Right lobe of liver (tissue), 6 donors: ENCODE measurements at regions not wholly inside any gene's neighbourhood (a gene's known extent, or its start where the extent isn't known, plus 50 kb on each side); places are given as distances from the start of the nearest gene placed in this dataset.
A peak's percentile ranks its signal among the peaks of the same experiment; 100 is the strongest.

Experiments
- ATAC-seq, 4 donors: fragments of 200-7000 bp; cut with Tn5 transposase; one replicate each; pipeline ENCODE4 v1.9.1; 2020; ENCODE audit warnings: mild to moderate bottlenecking in 4 of 4, moderate library complexity in 4 of 4
- DNase-seq, 3 donors: peaks; one replicate each; pipeline ENCODE4 v3.0.0-alpha.2; 2020
- H3K27ac ChIP-seq, 3 donors: fragments of 200-600 bp; one replicate each; pipeline ENCODE4 v1.8.0; 2022
- H3K27me3 ChIP-seq, 2 donors: fragments of 200-600 bp; one replicate each; pipeline ENCODE4 v1.8.0; 2022
- H3K36me3 ChIP-seq, 4 donors: fragments of 200-600 bp; sonication (generic) in 1 of 4; one replicate each; pipeline versions ENCODE4 v1.5.1 to v1.8.0; 2017 to 2022; ENCODE audit warnings: control low read depth in 1 of 4
- H3K4me1 ChIP-seq, 4 donors: fragments of 200-600 bp; sonication (generic) in 1 of 4; one replicate each; pipeline versions ENCODE4 v1.5.1 to v1.8.0; 2017 to 2022; ENCODE audit warnings: control low read depth in 1 of 4
- H3K4me3 ChIP-seq, 3 donors: fragments of 200-600 bp; one replicate each; pipeline ENCODE4 v1.8.0; 2022
- H3K9me3 ChIP-seq, 4 donors: fragments of 200-600 bp; sonication (generic) in 1 of 4; one replicate each; pipeline versions ENCODE4 v1.5.1 to v1.8.0; 2017 to 2022; ENCODE audit warnings: control low read depth in 1 of 4
- POLR2A ChIP-seq: fragments of 450-650 bp; IDR thresholded peaks from one replicate; pipeline ENCODE4 v1.6.1; 2017; ENCODE audit warnings: antibody characterized with exemption, mild to moderate bottlenecking
- WGBS: methylation state at CpG from one replicate; pipeline ENCODE4 v1.1.6; 2018; ENCODE audit warnings: low coverage, low lambda C conversion rate; ENCODE audit not compliant: insufficient coverage; ENCODE audit errors: missing lambda C conversion rate; 5-methylcytosine and 5-hydroxymethylcytosine counted together
- intact Hi-C, 2 donors: fragments of 100-400 bp; cut with DNase I; formaldehyde crosslinking; loops; one replicate each; pipeline versions ENCODE4 v1.11.2 to v1.14.1; 2022
- TF ChIP-seq, protein P1 (sequence below), 4 donors: fragments of 200-600 bp in 3 of 4; fragments of 450-650 bp in 1 of 4; IDR thresholded peaks; one replicate each; pipeline versions ENCODE4 v1.5.1 to v1.8.0; 2016 to 2022; ENCODE audit warnings: antibody characterized with exemption in 4 of 4, mild to moderate bottlenecking in 2 of 4
- donor health status: DM: no; HTN: yes; CAD: no.
- donor health status: DM: no; HTN: no; CAD: no.
- donor health status: DM: no; HTN: no; CAD: no.
- donor health status: DM: no; HTN: yes; CAD: no.
- donor health status: DM: no; HTN: yes; CAD: no.

DNA sequence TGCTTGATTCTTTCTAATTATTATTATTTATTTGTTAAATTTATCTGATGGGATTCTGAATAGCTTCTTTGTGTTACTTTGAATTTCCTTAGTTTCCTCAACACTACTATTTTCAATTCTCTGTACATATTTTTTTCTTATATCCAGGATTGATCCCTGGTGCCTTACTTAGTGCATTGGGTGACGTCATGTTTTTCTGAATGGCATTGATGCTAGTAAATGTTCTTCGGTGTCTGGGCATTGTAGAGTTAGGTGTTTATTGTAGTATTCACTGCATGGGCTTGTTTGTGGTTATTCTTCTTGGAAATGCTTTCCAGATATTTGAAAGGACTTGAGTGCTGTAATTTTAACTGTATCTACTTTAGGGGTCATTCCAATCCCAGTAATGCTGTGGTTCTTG is 938.1 kb downstream of the FAM133A start:
- Histone ChIP-seq H3K4me1 (no peaks in the 10 kb centered on the region), H3K36me3 (no peaks in the 10 kb centered on the region), H3K4me3 (no peak overlapping the region), H3K27ac (no peak overlapping the region), H3K27me3 (no peaks in the 10 kb centered on the region), H3K9me3 (no peaks in the 10 kb centered on the region)
- DNase-seq (no peak), ATAC-seq (no peak)
- WGBS, result 60% methylated on average over 2 of the region's 2 CpGs
- intact Hi-C loops, result no loop called here
- TF ChIP-seq, protein P1, sequence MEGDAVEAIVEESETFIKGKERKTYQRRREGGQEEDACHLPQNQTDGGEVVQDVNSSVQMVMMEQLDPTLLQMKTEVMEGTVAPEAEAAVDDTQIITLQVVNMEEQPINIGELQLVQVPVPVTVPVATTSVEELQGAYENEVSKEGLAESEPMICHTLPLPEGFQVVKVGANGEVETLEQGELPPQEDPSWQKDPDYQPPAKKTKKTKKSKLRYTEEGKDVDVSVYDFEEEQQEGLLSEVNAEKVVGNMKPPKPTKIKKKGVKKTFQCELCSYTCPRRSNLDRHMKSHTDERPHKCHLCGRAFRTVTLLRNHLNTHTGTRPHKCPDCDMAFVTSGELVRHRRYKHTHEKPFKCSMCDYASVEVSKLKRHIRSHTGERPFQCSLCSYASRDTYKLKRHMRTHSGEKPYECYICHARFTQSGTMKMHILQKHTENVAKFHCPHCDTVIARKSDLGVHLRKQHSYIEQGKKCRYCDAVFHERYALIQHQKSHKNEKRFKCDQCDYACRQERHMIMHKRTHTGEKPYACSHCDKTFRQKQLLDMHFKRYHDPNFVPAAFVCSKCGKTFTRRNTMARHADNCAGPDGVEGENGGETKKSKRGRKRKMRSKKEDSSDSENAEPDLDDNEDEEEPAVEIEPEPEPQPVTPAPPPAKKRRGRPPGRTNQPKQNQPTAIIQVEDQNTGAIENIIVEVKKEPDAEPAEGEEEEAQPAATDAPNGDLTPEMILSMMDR (IDR thresholded peaks at IDR 0.05), result no peak
- no peak for TF ChIP-seq POLR2A

- Histone ChIP-seq H3K27ac (no peak overlapping the region), H3K9me3 (no peaks in the 10 kb centered on the region), H3K27me3 (peaks cover 0 to 5% of the 10 kb centered on the region in 2 donors), H3K4me1 (no peaks in the 10 kb centered on the region), H3K4me3 (no peak overlapping the region), H3K36me3 (no peaks in the 10 kb centered on the region)
- intact Hi-C loops, result no loop called here
- DNase-seq (no peak), ATAC-seq (no peak)
- TF ChIP-seq, protein P1 (IDR thresholded peaks at IDR 0.05), result peak in 1 of 4 donors; percentile 17
- no peak for TF ChIP-seq POLR2A
Observed at GRCh38 chrX:94633237-94633636, 959.2 kb downstream of the FAM133A start.

- intact Hi-C loops, result no loop called here
- Histone ChIP-seq H3K4me3 (no peak overlapping the region), H3K36me3 (no peaks in the 10 kb centered on the region), H3K4me1 (no peaks in the 10 kb centered on the region), H3K27me3 (peaks cover 0 to 5% of the 10 kb centered on the region in 2 donors), H3K27ac (no peak overlapping the region), H3K9me3 (no peaks in the 10 kb centered on the region)
- DNase-seq, result no peak
- 67% methylated on average over 1 of the region's 3 CpGs for WGBS
- TF ChIP-seq, protein P1 (IDR thresholded peaks at IDR 0.05), result no peak
- TF ChIP-seq POLR2A, result no peak
- no peak for ATAC-seq
Observed at GRCh38 chrX:94635003-94635402, 961.0 kb downstream of the FAM133A start.

GRCh38 chrX:94645726-94646125 is 971.7 kb downstream of the FAM133A start:
- Histone ChIP-seq H3K9me3 (no peaks in the 10 kb centered on the region), H3K27ac (no peak overlapping the region), H3K4me1 (no peaks in the 10 kb centered on the region), H3K27me3 (peaks cover 4 to 6% of the 10 kb centered on the region in 2 donors), H3K36me3 (no peaks in the 10 kb centered on the region), H3K4me3 (no peak overlapping the region)
- 50% methylated on average over 2 of the region's 2 CpGs for WGBS
- intact Hi-C loops, result no loop called here
- TF ChIP-seq POLR2A, result no peak
- TF ChIP-seq, protein P1 (IDR thresholded peaks at IDR 0.05), result no peak
- no peak for ATAC-seq
- no peak for DNase-seq

DNA sequence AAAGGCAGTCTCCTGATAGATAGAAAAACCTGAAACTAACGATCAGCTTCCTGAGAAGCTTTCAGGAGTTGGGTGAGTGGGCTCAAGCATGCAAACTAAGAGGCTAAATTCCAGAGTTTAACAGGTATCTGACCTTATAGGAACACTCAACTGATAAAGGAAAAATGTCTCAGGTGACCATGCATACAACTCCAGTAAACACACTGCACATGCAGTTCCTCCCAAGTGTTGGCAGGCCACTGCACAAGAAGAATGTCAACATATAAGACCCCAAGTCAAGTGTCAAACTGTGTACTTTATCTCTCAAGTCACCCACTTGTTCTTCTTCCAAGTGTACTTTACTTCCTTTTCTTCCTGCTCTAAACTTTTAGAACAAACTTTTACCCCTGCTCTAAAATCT is 981.2 kb downstream of the FAM133A start:
- ATAC-seq, result no peak
- H3K27ac ChIP-seq, result no peak overlapping the region

More for the DNA sequence above, 981.2 kb downstream of the FAM133A start:
- no peaks in the 10 kb centered on the region for H3K27me3 ChIP-seq
- intact Hi-C loops, result no loop called here
- TF ChIP-seq, protein P1 (IDR thresholded peaks at IDR 0.05), result no peak
- TF ChIP-seq POLR2A, result no peak
- WGBS, result 22% methylated on average over 1 of the region's 1 CpG
- no peaks in the 10 kb centered on the region for H3K36me3 ChIP-seq
- H3K9me3 ChIP-seq, result no peaks in the 10 kb centered on the region
- no peaks in the 10 kb centered on the region for H3K4me1 ChIP-seq
- H3K4me3 ChIP-seq, result no peak overlapping the region
- no peak for DNase-seq
